Pancreas (tissue), 10 donors: ENCODE measurements at regions not wholly inside any gene's neighbourhood (a gene's known extent, or its start where the extent isn't known, plus 50 kb on each side); places are given as distances from the start of the nearest gene placed in this dataset.
A peak's percentile ranks its signal among the peaks of the same experiment; 100 is the strongest.

Source experiments
- ATAC-seq, 4 donors: fragments of 200-7000 bp; cut with Tn5 transposase; one replicate each; pipeline versions ENCODE4 v1.8.0 to v1.9.1; 2020; ENCODE audit warnings: mild to moderate bottlenecking in 4 of 4, moderate library complexity in 4 of 4
- DNase-seq, 6 donors: peaks; one replicate each; pipeline ENCODE4 v3.0.0-alpha.2; 2020
- FAIRE-seq: peaks from 2 replicates; lab custom pipeline; 2012; peaks lifted over from hg19 to GRCh38; lab: Jason Lieb, UNC
- H3K27ac ChIP-seq, 4 donors: fragments of 200-600 bp; sonication (generic); 1 replicate in 3 of 4; 2 replicates in 1 of 4; pipeline versions ENCODE4 v1.5.0 to v1.8.0; 2020
- H3K27me3 ChIP-seq, 4 donors: fragments of 200-600 bp; one replicate each; pipeline ENCODE4 v1.8.0; 2021
- H3K36me3 ChIP-seq, 3 donors: fragments of 200-600 bp; sonication (generic) in 1 of 3; one replicate each; pipeline versions ENCODE4 v1.5.0 to v1.8.0; 2020 to 2021
- H3K4me1 ChIP-seq, 3 donors: fragments of 200-600 bp; one replicate each; pipeline ENCODE4 v1.8.0; 2021
- H3K4me3 ChIP-seq, 4 donors: fragments of 200-600 bp; sonication (generic) in 2 of 4; one replicate each; pipeline versions ENCODE4 v1.5.0 to v1.8.0; 2020 to 2021
- H3K9me3 ChIP-seq, 4 donors: fragments of 200-600 bp; one replicate each; pipeline ENCODE4 v1.8.0; 2021
- WGBS, 2 donors: extraction: QIAGEN DNeasy Blood & Tissue Kit; methylation state at CpG; one replicate each; pipeline ENCODE4 v1.1.7; 2013; 5-methylcytosine and 5-hydroxymethylcytosine counted together
- intact Hi-C, 3 donors: fragments of 100-400 bp; cut with DNase I; formaldehyde crosslinking; loops; one replicate each; pipeline versions ENCODE4 v1.11.1 to v1.14.2; 2022
- TF ChIP-seq, protein P1 (sequence below), 4 donors: fragments of 200-600 bp; sonication (generic) in 3 of 4; IDR thresholded peaks; one replicate each; pipeline versions ENCODE4 v1.5.0 to v1.8.0; 2021; ENCODE audit warnings: antibody characterized with exemption in 4 of 4
- donor health status: healthy with polysubstance abuse.
- donor health status: DM: no; HTN: no; CAD: no; lungs with moderate emphysema.
- donor health status: DM: no; HTN: no; CAD: no.
- donor health status: control.
- donor health status: control.
- donor health status: Bipolar disorder and iron deficiency.
- donor health status: DM: yes; HTN: yes; CAD: no.
- donor health status: DM: no; HTN: no; CAD: no.
- donor health status: DM: no; HTN: no; CAD: no.
- donor health status: DM: yes; HTN: yes; CAD: no.

- TF ChIP-seq, protein P1, sequence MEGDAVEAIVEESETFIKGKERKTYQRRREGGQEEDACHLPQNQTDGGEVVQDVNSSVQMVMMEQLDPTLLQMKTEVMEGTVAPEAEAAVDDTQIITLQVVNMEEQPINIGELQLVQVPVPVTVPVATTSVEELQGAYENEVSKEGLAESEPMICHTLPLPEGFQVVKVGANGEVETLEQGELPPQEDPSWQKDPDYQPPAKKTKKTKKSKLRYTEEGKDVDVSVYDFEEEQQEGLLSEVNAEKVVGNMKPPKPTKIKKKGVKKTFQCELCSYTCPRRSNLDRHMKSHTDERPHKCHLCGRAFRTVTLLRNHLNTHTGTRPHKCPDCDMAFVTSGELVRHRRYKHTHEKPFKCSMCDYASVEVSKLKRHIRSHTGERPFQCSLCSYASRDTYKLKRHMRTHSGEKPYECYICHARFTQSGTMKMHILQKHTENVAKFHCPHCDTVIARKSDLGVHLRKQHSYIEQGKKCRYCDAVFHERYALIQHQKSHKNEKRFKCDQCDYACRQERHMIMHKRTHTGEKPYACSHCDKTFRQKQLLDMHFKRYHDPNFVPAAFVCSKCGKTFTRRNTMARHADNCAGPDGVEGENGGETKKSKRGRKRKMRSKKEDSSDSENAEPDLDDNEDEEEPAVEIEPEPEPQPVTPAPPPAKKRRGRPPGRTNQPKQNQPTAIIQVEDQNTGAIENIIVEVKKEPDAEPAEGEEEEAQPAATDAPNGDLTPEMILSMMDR (IDR thresholded peaks at IDR 0.05), result no peak
- ATAC-seq, result no peak
These were observed 208.5 kb upstream of the CASK start for GRCh38 chrX:42131856-42132255.

DNA sequence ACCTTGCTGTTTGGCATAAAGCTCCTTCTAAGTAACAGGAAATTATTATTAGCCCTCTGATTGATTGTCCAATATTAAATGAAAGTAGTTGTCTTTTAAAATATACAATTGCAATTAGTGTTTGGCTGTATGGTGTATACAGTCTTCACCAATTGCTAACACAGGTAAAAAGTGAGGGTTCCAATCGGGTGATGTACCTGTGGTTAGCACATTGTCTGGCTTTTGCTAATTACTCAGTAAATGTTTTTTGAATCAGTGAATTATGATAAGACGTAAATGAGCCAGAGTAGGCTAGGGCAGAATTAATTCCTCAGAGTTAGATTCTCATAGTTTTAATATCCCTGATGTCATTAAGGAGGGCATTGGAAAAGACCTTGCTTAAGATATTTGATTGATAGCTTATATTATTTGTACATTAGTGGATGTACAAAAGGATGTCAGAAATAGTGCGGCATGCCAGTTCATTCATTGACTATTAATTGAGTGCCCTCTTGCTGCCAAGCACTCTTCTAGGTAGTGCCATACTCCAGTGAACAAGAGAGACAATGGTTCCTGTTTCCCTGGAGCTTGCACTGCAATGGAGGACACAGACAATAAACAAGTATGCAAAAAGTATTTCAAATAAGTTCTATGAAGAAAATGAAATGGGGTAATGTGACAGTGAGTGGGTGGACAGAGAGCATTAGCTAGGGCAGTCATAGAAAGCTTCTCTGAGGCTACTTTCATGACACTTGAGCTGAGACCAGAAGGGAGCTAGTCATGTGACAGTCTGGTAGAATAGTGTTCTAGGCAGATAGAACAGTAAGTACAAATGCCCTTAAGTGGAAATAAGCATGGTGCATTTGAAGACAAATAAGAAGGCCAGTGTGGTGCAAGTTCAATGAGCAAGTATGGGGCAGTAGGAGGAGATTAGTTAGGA is 205.9 kb upstream of the CASK start:
- H3K4me3 ChIP-seq, result no peak overlapping the region
- peaks cover 0 to 8% (median 0%) of the 10 kb centered on the region in 4 donors for H3K27me3 ChIP-seq
- FAIRE-seq, result no peak
- peak in 1 of 4 donors; percentile 22 for ATAC-seq
- WGBS, 2 donors, result 70 to 75% methylated on average over 3 of the region's 3 CpGs
- TF ChIP-seq, protein P1 (IDR thresholded peaks at IDR 0.05), result no peak
- H3K36me3 ChIP-seq, result no peaks in the 10 kb centered on the region
- DNase-seq, result no peak
- no peak overlapping the region for H3K27ac ChIP-seq
- intact Hi-C loops, result no loop called here
- no peaks in the 10 kb centered on the region for H3K9me3 ChIP-seq
- H3K4me1 ChIP-seq, result no peaks in the 10 kb centered on the region

More at GRCh38 chrX:42131856-42132255, 208.5 kb upstream of the CASK start:
- intact Hi-C loops, result no loop called here
- DNase-seq (no peak), FAIRE-seq (no peak)
- Histone ChIP-seq H3K9me3 (no peaks in the 10 kb centered on the region), H3K27me3 (peaks cover 0 to 8% (median 0%) of the 10 kb centered on the region in 4 donors), H3K4me1 (no peaks in the 10 kb centered on the region), H3K36me3 (no peaks in the 10 kb centered on the region), H3K27ac (no peak overlapping the region), H3K4me3 (no peak overlapping the region)

- H3K27ac ChIP-seq, result no peak overlapping the region
- H3K36me3 ChIP-seq, result no peaks in the 10 kb centered on the region
- no peak for DNase-seq
- TF ChIP-seq, protein P1 (IDR thresholded peaks at IDR 0.05), result no peak
- no peak overlapping the region for H3K4me3 ChIP-seq
- 77 to 80% methylated on average over 4 of the region's 4 CpGs for WGBS, 2 donors
- H3K9me3 ChIP-seq, result no peaks in the 10 kb centered on the region
- H3K27me3 ChIP-seq, result peaks cover 0 to 8% (median 0%) of the 10 kb centered on the region in 4 donors
- H3K4me1 ChIP-seq, result no peaks in the 10 kb centered on the region
- no peak for ATAC-seq
- intact Hi-C loops, result no loop called here
- no peak for FAIRE-seq
These were observed 205.2 kb upstream of the CASK start for GRCh38 chrX:42128587-42128986.

DNA sequence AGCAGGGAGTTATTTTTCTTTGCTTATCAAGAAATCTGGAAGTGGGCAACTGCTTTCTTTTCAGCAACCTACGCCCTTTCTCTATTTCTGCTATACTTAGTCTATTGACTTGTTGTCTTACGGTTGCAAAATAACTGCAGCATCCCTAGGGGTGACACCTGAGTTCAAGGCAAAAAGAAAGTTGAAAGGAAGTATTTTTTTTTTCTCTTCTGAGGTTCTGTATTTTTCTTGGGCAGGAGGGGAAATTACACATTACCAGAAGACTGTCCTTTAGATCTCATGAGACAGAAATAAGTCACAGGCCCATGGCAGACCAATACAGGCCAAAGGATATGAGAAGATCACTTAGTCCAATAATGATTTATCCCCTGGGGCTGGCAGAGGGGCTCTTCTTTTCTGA is 204.7 kb upstream of the CASK start:
- H3K36me3 ChIP-seq, result no peaks in the 10 kb centered on the region
- no peak overlapping the region for H3K4me3 ChIP-seq
- FAIRE-seq, result no peak
- peaks cover 0 to 8% (median 0%) of the 10 kb centered on the region in 4 donors for H3K27me3 ChIP-seq
- no peaks in the 10 kb centered on the region for H3K4me1 ChIP-seq
- no peak for ATAC-seq
- no peak overlapping the region for H3K27ac ChIP-seq
- intact Hi-C loops, result no loop called here
- WGBS, 2 donors, result 82 to 91% methylated on average over 2 of the region's 2 CpGs
- H3K9me3 ChIP-seq, result no peaks in the 10 kb centered on the region
- DNase-seq, result no peak
- TF ChIP-seq, protein P1 (IDR thresholded peaks at IDR 0.05), result no peak

DNA sequence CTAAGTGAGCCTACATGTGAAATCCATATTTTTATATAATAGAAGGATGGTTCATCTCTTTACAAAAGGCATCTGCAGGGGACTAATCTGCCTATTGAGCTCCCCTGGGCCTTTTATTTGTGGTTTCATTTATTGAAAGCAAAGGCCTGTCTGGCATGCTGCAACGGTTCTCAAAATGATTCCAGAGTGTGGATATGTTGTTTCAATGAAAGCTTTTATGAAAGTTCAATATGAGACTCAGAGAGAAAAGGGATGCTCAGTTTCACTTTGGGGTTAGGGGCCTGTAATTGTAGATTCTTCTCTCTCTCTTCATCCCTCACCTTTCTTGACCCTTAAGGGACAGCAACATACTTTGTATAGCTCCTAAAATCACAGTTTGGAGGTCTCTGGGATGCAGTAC is 204.2 kb upstream of the CASK start:
- ATAC-seq (no peak), FAIRE-seq (no peak), DNase-seq (no peak)
- Histone ChIP-seq H3K9me3 (no peaks in the 10 kb centered on the region), H3K4me1 (no peaks in the 10 kb centered on the region), H3K36me3 (no peaks in the 10 kb centered on the region), H3K4me3 (no peak overlapping the region), H3K27me3 (peaks cover 0 to 8% (median 0%) of the 10 kb centered on the region in 4 donors), H3K27ac (no peak overlapping the region)
- TF ChIP-seq, protein P1 (IDR thresholded peaks at IDR 0.05), result no peak
- 44 to 48% methylated on average over 1 of the region's 1 CpG for WGBS, 2 donors
- intact Hi-C loops, result no loop called here
